HG02852 (cell line): ENCODE measurements at regions not wholly inside any gene's neighbourhood (a gene's known extent, or its start where the extent isn't known, plus 50 kb on each side); places are given as distances from the start of the nearest gene placed in this dataset.
"Not testable (repeated sequence)": the region's sequence is repeated elsewhere in the genome, so short reads cannot be mapped to it uniquely, and the experiment has no call there.

Experiments used
- ATAC-seq: cut with Tn5 transposase; IDR thresholded peaks from one replicate; pipeline ENCODE4 v1.9.1; 2021; ENCODE audit warnings: mild to moderate bottlenecking, moderate library complexity; ENCODE audit not compliant: unreplicated experiment

GRCh38 chr4:114282937-114283336, 303.5 kb upstream of the ARSJ start:
- no peak for ATAC-seq

- ATAC-seq: no peak
Measured at GRCh38 chr4:114284629-114285028, 305.2 kb upstream of the ARSJ start.

- ATAC-seq: no peak
Measured at GRCh38 chr4:114286262-114286810, 306.9 kb upstream of the ARSJ start.

GRCh38 chr4:114287079-114287696, 307.7 kb upstream of the ARSJ start:
- no peak for ATAC-seq

GRCh38 chr4:114296126-114296525, 302.5 kb upstream of the UGT8 start:
- ATAC-seq: no peak

- ATAC-seq: no peak
Measured at GRCh38 chr4:114302472-114302871, 296.1 kb upstream of the UGT8 start.

- ATAC-seq: no peak
Measured at GRCh38 chr4:114304046-114304445, 294.6 kb upstream of the UGT8 start.

- ATAC-seq: no peak
Measured at GRCh38 chr4:114304567-114304966, 294.0 kb upstream of the UGT8 start.

GRCh38 chr4:114306946-114307345, 291.7 kb upstream of the UGT8 start:
- no peak for ATAC-seq

- ATAC-seq: no peak
Measured at GRCh38 chr4:114310296-114310925, 288.2 kb upstream of the UGT8 start.

GRCh38 chr4:114311787-114312186, 286.8 kb upstream of the UGT8 start:
- no peak for ATAC-seq

GRCh38 chr4:114312338-114312737, 286.3 kb upstream of the UGT8 start:
- no peak for ATAC-seq

GRCh38 chr4:114316789-114317188, 281.8 kb upstream of the UGT8 start:
- ATAC-seq: no peak

GRCh38 chr4:114317564-114317963, 281.0 kb upstream of the UGT8 start:
- no peak for ATAC-seq

- no peak for ATAC-seq
Measured at GRCh38 chr4:114318309-114318708, 280.3 kb upstream of the UGT8 start.

- ATAC-seq: no peak
Measured at GRCh38 chr4:114320126-114320525, 278.5 kb upstream of the UGT8 start.

- ATAC-seq: no peak
Measured at GRCh38 chr4:114321366-114321765, 277.2 kb upstream of the UGT8 start.

- ATAC-seq: no peak
Measured at GRCh38 chr4:114323841-114324240, 274.8 kb upstream of the UGT8 start.

- ATAC-seq: no peak
Measured at GRCh38 chr4:114326358-114326757, 272.2 kb upstream of the UGT8 start.

- ATAC-seq: no peak
Measured at GRCh38 chr4:114332119-114332518, 266.5 kb upstream of the UGT8 start.

GRCh38 chr4:114334363-114334762, 264.2 kb upstream of the UGT8 start:
- ATAC-seq: not testable (repeated sequence)

GRCh38 chr4:114334884-114335330, 263.7 kb upstream of the UGT8 start:
- ATAC-seq: no peak
